ENCODE measurements at regions not wholly inside any gene's neighbourhood (a gene's known extent, or its start where the extent isn't known, plus 50 kb on each side); places are given as distances from the start of the nearest gene placed in this dataset.

- Histone ChIP-seq H4K20me1 (ENCODE audit: insufficient read depth, low read length, poor library complexity, severe bottlenecking) (no peaks in the 10 kb centered on the region), H3K9me2 (replicated peaks; ENCODE audit: low read depth, low read length) (no peaks in the 10 kb centered on the region), H3K36me3 (ENCODE audit: insufficient read depth, low read length) (no peaks in the 10 kb centered on the region), H3K27me3 (ENCODE audit: insufficient read depth, low read length, poor library complexity, severe bottlenecking) (no peaks in the 10 kb centered on the region), H3K4me3 (ENCODE audit: low read length, poor library complexity, severe bottlenecking) (no peak overlapping the region), H3K9ac (ENCODE audit: low read depth, low read length, poor library complexity, severe bottlenecking) (no peak overlapping the region), H3K9me3 (ENCODE audit: insufficient read depth, low read depth, low read length) (no peaks in the 10 kb centered on the region; the same call in 1 of the 2 replicates), H2AFZ (ENCODE audit: low read length) (no peak overlapping the region), H3K4me2 (ENCODE audit: low read depth, low read length, poor library complexity, severe bottlenecking) (no peak overlapping the region), H3F3A (ENCODE audit: low read depth) (no peaks in the 10 kb centered on the region), H3K79me2 (ENCODE audit: insufficient read depth, low read length) (no peaks in the 10 kb centered on the region), H3K4me1 (ENCODE audit: insufficient read depth, low read length, poor library complexity, severe bottlenecking) (no peaks in the 10 kb centered on the region)
- TF ChIP-seq CTCF (conservative IDR thresholded peaks at IDR 0.05; ENCODE audit: low read length) (no peak), EZH2phosphoT487 (IDR thresholded peaks at IDR 0.05; ENCODE audit: borderline replicate concordance) (no peak)
Observed at GRCh38 chr11:105448703-105449079, 161.2 kb upstream of the GRIA4 start.

DNA sequence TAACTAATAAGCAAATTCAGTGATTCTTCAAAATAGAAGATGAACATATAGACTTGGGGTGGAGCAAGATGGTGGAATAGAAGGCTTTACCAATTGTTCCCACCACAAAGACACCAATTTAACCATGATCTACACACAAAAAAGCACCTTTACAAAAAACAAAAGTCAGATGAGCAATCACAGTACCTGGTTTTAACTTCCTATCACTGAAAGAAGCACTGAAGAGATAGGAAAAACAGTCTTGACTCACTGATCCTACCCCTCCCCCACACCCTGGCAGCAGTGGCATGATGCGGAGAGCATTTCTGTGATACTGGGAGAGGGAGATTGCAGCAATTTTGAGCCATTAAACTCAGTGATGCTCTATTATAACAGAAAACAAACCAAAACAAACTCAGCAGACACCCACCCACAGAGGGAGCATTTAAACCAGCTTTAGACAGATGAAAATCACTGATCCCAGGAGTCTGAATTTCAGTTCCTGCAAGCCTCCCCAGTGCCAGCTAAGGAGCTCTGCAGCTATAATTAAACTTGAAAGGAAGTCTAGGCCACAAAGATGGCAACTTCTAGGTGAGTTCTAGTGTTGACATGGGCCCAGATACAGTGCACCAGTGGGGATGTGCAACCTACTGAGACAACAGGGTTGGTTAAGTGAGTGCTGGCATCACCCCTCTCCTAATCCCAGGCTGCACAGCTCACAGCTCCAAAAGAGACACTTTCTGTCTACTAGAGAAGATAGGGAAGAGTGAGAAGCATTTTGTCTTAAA, 161.8 kb upstream of the GRIA4 start:
- no peak overlapping the region for H3K4me3 ChIP-seq (ENCODE audit: low read length, poor library complexity, severe bottlenecking)

GRCh38 chr11:105443623-105444022, 166.2 kb upstream of the GRIA4 start:
- no peaks in the 10 kb centered on the region for H3K36me3 ChIP-seq (ENCODE audit: insufficient read depth, low read length)
- H3K79me2 ChIP-seq (ENCODE audit: insufficient read depth, low read length) = no peaks in the 10 kb centered on the region
- H3K9me3 ChIP-seq (ENCODE audit: insufficient read depth, low read depth, low read length) = no peaks in the 10 kb centered on the region; the same call in 1 of the 2 replicates
- H3F3A ChIP-seq (ENCODE audit: low read depth) = no peaks in the 10 kb centered on the region
- H3K27me3 ChIP-seq (ENCODE audit: insufficient read depth, low read length, poor library complexity, severe bottlenecking) = no peaks in the 10 kb centered on the region
- TF ChIP-seq EZH2phosphoT487 (IDR thresholded peaks at IDR 0.05; ENCODE audit: borderline replicate concordance) (no peak), CTCF (conservative IDR thresholded peaks at IDR 0.05; ENCODE audit: low read length) (no peak)
- no peaks in the 10 kb centered on the region for H3K9me2 ChIP-seq (replicated peaks; ENCODE audit: low read depth, low read length)
- no peak overlapping the region for H2AFZ ChIP-seq (ENCODE audit: low read length)
- no peak overlapping the region for H3K4me3 ChIP-seq (ENCODE audit: low read length, poor library complexity, severe bottlenecking)
- H4K20me1 ChIP-seq (ENCODE audit: insufficient read depth, low read length, poor library complexity, severe bottlenecking) = no peaks in the 10 kb centered on the region
- H3K9ac ChIP-seq (ENCODE audit: low read depth, low read length, poor library complexity, severe bottlenecking) = no peak overlapping the region
- H3K4me2 ChIP-seq (ENCODE audit: low read depth, low read length, poor library complexity, severe bottlenecking) = no peak overlapping the region
- no peaks in the 10 kb centered on the region for H3K4me1 ChIP-seq (ENCODE audit: insufficient read depth, low read length, poor library complexity, severe bottlenecking)

More for the DNA sequence above, 161.8 kb upstream of the GRIA4 start:
- H3K9me3 ChIP-seq (ENCODE audit: insufficient read depth, low read depth, low read length) = no peaks in the 10 kb centered on the region; the same call in 1 of the 2 replicates
- no peak overlapping the region for H3K4me2 ChIP-seq (ENCODE audit: low read depth, low read length, poor library complexity, severe bottlenecking)
- H3K9me2 ChIP-seq (replicated peaks; ENCODE audit: low read depth, low read length) = no peaks in the 10 kb centered on the region
- no peaks in the 10 kb centered on the region for H4K20me1 ChIP-seq (ENCODE audit: insufficient read depth, low read length, poor library complexity, severe bottlenecking)
- no peak overlapping the region for H3K9ac ChIP-seq (ENCODE audit: low read depth, low read length, poor library complexity, severe bottlenecking)
- no peaks in the 10 kb centered on the region for H3K79me2 ChIP-seq (ENCODE audit: insufficient read depth, low read length)
- H3K4me1 ChIP-seq (ENCODE audit: insufficient read depth, low read length, poor library complexity, severe bottlenecking) = no peaks in the 10 kb centered on the region
- no peaks in the 10 kb centered on the region for H3F3A ChIP-seq (ENCODE audit: low read depth)
- TF ChIP-seq CTCF (conservative IDR thresholded peaks at IDR 0.05; ENCODE audit: low read length) (no peak), EZH2phosphoT487 (IDR thresholded peaks at IDR 0.05; ENCODE audit: borderline replicate concordance) (no peak)
- H2AFZ ChIP-seq (ENCODE audit: low read length) = no peak overlapping the region
- H3K27me3 ChIP-seq (ENCODE audit: insufficient read depth, low read length, poor library complexity, severe bottlenecking) = no peaks in the 10 kb centered on the region
- no peaks in the 10 kb centered on the region for H3K36me3 ChIP-seq (ENCODE audit: insufficient read depth, low read length)
